Natural killer cell (primary cell): ENCODE measurements at regions not wholly inside any gene's neighbourhood (a gene's known extent, or its start where the extent isn't known, plus 50 kb on each side); places are given as distances from the start of the nearest gene placed in this dataset.

Experiments
- ATAC-seq, 3 donors: fragments of 150-1000 bp in 2 of 3; fragments of 200-7000 bp in 1 of 3; cut with Tn5 transposase; 1 replicate in 1 of 3; 2 replicates in 2 of 3; pipeline ENCODE4 v1.10.0; 2021; ENCODE audit warnings: mild to moderate bottlenecking in 2 of 3, moderate library complexity in 2 of 3
- DNase-seq, 2 donors: peaks; one replicate each; pipeline versions ENCODE4 v3.0.0 to v3.0.0-alpha.2; 2013 to 2021; ENCODE audit warnings: mixed read lengths in 1 of 2
- H3K27ac ChIP-seq: one replicate; pipeline ENCODE4 v1.5.1; 2013; ENCODE audit warnings: mild to moderate bottlenecking, low read length
- H3K27me3 ChIP-seq: one replicate; pipeline ENCODE4 v1.6.1; 2013; ENCODE audit warnings: low read length; ENCODE audit not compliant: control insufficient read depth, insufficient read depth
- H3K36me3 ChIP-seq: one replicate; pipeline ENCODE4 v1.6.1; 2013; ENCODE audit warnings: low read length; ENCODE audit not compliant: control insufficient read depth, insufficient read depth
- H3K4me1 ChIP-seq: one replicate; pipeline ENCODE4 v1.6.1; 2013; ENCODE audit warnings: low read length; ENCODE audit not compliant: control insufficient read depth, insufficient read depth
- H3K4me3 ChIP-seq: one replicate; pipeline ENCODE4 v1.5.1; 2013; ENCODE audit warnings: low read length
- H3K9me3 ChIP-seq: one replicate; pipeline ENCODE4 v1.6.1; 2013; ENCODE audit warnings: low read length; ENCODE audit not compliant: control insufficient read depth, insufficient read depth
- H3K27ac Mint-ChIP-seq, 2 donors: one replicate each; pipeline ENCODE4 v1.8.0; 2022; ENCODE audit warnings: mild to moderate bottlenecking in 2 of 2, mixed read lengths in 2 of 2, moderate library complexity in 1 of 2
- H3K27me3 Mint-ChIP-seq, 2 donors: one replicate each; pipeline ENCODE4 v1.8.0; 2022; ENCODE audit warnings: low read depth in 2 of 2, mixed read lengths in 2 of 2
- H3K36me3 Mint-ChIP-seq: one replicate; pipeline ENCODE4 v1.8.0; 2022; ENCODE audit warnings: mixed read lengths
- H3K4me1 Mint-ChIP-seq, 2 donors: one replicate each; pipeline ENCODE4 v1.8.0; 2022; ENCODE audit warnings: mixed read lengths in 2 of 2
- H3K4me3 Mint-ChIP-seq: one replicate; pipeline ENCODE4 v1.8.0; 2022; ENCODE audit warnings: mild to moderate bottlenecking, moderate library complexity, mixed read lengths
- H3K9me3 Mint-ChIP-seq, 2 donors: one replicate each; pipeline ENCODE4 v1.8.0; 2022; ENCODE audit warnings: mixed read lengths in 2 of 2
- WGBS: methylation state at CpG from one replicate; pipeline ENCODE4 v1.1.7; 2013; ENCODE audit warnings: missing lambda C conversion rate; ENCODE audit not compliant: insufficient coverage; 5-methylcytosine and 5-hydroxymethylcytosine counted together
- intact Hi-C: fragments of 100-400 bp; cut with micrococcal nuclease; formaldehyde crosslinking; loops from one replicate; pipeline ENCODE4 v1.14.2; 2022
- TF ChIP-seq, protein P1 (sequence below): fragments of 200-600 bp; IDR thresholded peaks from one replicate; pipeline ENCODE4 v1.8.0; 2022; ENCODE audit warnings: antibody characterized with exemption

DNA sequence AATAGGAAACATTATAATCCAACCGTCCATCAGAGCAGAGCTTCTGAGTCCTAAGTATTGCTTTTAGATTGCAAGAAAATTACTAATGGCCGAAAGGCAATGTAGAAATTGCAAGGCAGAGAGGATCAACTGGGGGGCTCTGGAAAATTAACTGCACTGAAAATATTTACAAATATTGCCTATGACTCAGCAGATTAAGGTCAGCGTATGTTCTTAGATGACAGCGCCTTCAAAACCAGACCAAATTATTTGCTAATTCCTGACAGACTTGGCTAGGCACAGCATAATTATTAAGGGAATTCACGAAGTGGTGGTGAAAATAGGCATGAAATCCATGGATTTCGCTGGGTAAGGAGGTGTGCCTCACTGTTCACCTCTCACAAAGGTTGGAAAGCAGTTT, 947.7 kb downstream of the TUSC7 start:
- H3K27ac Mint-ChIP-seq, result no peak overlapping the region

DNA sequence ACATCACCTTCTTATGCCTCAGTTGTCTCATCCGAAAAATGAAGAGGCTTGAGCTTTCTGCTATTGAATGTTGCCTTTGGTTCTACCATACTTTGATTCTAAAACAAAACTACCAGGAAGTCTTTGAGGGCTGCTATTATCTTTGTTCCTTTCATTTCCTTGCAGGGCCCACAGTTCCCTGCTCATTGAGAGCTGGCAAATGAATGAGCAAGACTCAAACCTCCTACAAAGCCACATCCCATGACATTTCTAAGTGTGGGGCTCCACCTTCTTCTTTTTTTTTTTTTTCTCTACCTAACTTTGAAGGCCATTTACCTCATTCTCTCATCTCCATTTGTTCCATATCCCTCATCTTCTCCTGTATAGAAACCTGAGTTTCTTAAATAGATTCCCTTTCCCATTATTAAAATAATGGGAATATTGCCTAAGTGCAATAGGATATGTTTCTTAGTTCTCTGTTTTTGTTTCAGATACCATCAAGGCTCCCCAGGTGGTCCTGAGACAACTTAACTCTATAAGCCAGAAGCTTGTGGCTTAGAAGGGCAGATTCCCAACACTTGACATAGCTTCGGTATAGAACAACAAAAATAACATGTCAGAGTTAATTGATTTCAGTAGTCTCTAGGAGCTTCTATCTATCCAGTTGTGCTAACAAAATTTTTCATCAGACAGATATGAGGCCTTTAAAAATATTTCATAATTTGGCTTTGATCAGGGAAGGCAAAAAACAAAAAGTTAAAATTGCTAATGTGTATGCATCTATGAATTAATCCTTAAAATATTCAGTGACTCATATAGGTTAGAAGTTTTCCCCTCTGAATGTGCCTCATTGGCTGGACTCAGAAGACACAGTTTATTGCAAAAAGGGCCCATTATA, 951.6 kb downstream of the TUSC7 start:
- Mint-ChIP-seq H3K4me3 (no peak overlapping the region), H3K27ac (no peak overlapping the region), H3K4me1 (no peaks in the 10 kb centered on the region), H3K9me3 (peaks cover 13 to 14% of the 10 kb centered on the region in 2 donors), H3K36me3 (no peaks in the 10 kb centered on the region), H3K27me3 (no peaks in the 10 kb centered on the region)
- Histone ChIP-seq H3K9me3 (no peaks in the 10 kb centered on the region), H3K4me1 (no peaks in the 10 kb centered on the region), H3K27me3 (no peaks in the 10 kb centered on the region), H3K27ac (no peak overlapping the region), H3K4me3 (no peak overlapping the region), H3K36me3 (no peaks in the 10 kb centered on the region)
- ATAC-seq (no peak), DNase-seq (no peak)
- TF ChIP-seq, protein P1, sequence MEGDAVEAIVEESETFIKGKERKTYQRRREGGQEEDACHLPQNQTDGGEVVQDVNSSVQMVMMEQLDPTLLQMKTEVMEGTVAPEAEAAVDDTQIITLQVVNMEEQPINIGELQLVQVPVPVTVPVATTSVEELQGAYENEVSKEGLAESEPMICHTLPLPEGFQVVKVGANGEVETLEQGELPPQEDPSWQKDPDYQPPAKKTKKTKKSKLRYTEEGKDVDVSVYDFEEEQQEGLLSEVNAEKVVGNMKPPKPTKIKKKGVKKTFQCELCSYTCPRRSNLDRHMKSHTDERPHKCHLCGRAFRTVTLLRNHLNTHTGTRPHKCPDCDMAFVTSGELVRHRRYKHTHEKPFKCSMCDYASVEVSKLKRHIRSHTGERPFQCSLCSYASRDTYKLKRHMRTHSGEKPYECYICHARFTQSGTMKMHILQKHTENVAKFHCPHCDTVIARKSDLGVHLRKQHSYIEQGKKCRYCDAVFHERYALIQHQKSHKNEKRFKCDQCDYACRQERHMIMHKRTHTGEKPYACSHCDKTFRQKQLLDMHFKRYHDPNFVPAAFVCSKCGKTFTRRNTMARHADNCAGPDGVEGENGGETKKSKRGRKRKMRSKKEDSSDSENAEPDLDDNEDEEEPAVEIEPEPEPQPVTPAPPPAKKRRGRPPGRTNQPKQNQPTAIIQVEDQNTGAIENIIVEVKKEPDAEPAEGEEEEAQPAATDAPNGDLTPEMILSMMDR, result no peak
- WGBS, result 96% methylated on average over 2 of the region's 2 CpGs
- intact Hi-C loops, result no loop called here

More for the DNA sequence above, 947.7 kb downstream of the TUSC7 start:
- no peaks in the 10 kb centered on the region for H3K27me3 ChIP-seq
- no peaks in the 10 kb centered on the region for H3K9me3 ChIP-seq
- 81% methylated on average over 6 of the region's 6 CpGs for WGBS
- TF ChIP-seq, protein P1, result no peak
- no peaks in the 10 kb centered on the region for H3K4me1 ChIP-seq
- ATAC-seq, result no peak
- intact Hi-C loops, result no loop called here
- no peaks in the 10 kb centered on the region for H3K36me3 Mint-ChIP-seq
- no peak overlapping the region for H3K27ac ChIP-seq
- no peak overlapping the region for H3K4me3 ChIP-seq
- no peak for DNase-seq
- no peaks in the 10 kb centered on the region for H3K36me3 ChIP-seq
- H3K4me1 Mint-ChIP-seq, result no peaks in the 10 kb centered on the region
- H3K9me3 Mint-ChIP-seq, result peaks cover 14 to 21% of the 10 kb centered on the region in 2 donors
- no peaks in the 10 kb centered on the region for H3K27me3 Mint-ChIP-seq
- H3K4me3 Mint-ChIP-seq, result no peak overlapping the region

DNA sequence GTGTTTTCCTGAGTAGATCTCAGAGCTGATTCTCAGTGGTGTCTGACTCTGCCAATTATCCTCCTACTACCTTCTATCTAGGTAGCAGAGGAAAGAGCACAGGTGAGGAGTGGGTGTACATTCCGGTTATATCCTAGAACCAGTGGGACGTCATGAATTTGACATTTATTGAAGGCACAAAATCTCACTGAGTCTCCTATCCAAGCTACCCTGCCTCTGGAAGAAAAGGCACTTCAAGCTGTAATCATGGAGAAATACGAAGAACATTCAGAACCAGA, 952.2 kb downstream of the TUSC7 start:
- Mint-ChIP-seq H3K27ac (no peak overlapping the region), H3K4me3 (no peak overlapping the region), H3K9me3 (peaks cover 12 to 13% of the 10 kb centered on the region in 2 donors), H3K27me3 (no peaks in the 10 kb centered on the region), H3K36me3 (no peaks in the 10 kb centered on the region), H3K4me1 (no peaks in the 10 kb centered on the region)
- Histone ChIP-seq H3K4me3 (no peak overlapping the region), H3K36me3 (no peaks in the 10 kb centered on the region), H3K27ac (no peak overlapping the region), H3K4me1 (no peaks in the 10 kb centered on the region), H3K9me3 (no peaks in the 10 kb centered on the region), H3K27me3 (no peaks in the 10 kb centered on the region)
- TF ChIP-seq, protein P1, result no peak
- WGBS, result 85% methylated on average over 3 of the region's 3 CpGs
- ATAC-seq (no peak), DNase-seq (no peak)
- intact Hi-C loops, result no loop called here

DNA sequence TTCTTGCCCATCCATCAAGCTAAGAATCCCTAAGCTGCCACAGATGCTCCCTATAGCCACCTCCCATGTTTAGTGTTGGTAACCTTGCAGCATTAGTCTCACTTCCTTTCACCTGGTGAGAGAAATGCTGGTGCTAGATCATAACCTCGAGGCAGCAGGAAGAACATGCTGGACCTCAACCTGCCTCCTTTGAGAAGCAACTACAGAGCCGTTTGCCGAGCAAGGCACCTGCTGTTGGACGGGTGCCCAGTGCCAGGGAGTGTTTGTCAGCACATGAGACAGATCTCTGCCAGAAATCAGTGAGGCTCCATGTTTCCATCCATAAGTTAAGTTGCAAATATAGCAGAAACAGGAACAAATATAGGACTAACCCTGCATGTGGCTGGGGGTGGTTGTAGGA, 955.7 kb downstream of the TUSC7 start:
- no peaks in the 10 kb centered on the region for H3K4me1 ChIP-seq
- no peaks in the 10 kb centered on the region for H3K27me3 Mint-ChIP-seq
- intact Hi-C loops, result no loop called here
- TF ChIP-seq, protein P1, result no peak
- H3K36me3 Mint-ChIP-seq, result no peaks in the 10 kb centered on the region
- H3K4me3 Mint-ChIP-seq, result no peak overlapping the region
- no peaks in the 10 kb centered on the region for H3K27me3 ChIP-seq
- ATAC-seq, result no peak
- H3K9me3 ChIP-seq, result no peaks in the 10 kb centered on the region
- no peak overlapping the region for H3K4me3 ChIP-seq
- WGBS, result 63% methylated on average over 4 of the region's 4 CpGs
- no peaks in the 10 kb centered on the region for H3K4me1 Mint-ChIP-seq
- no peak overlapping the region for H3K27ac Mint-ChIP-seq
- no peaks in the 10 kb centered on the region for H3K36me3 ChIP-seq
- H3K27ac ChIP-seq, result no peak overlapping the region
- no peak for DNase-seq
- peaks cover 11 to 18% of the 10 kb centered on the region in 2 donors for H3K9me3 Mint-ChIP-seq
